Epithelial cell of proximal tubule (primary cell): ENCODE measurements at regions not wholly inside any gene's neighbourhood (a gene's known extent, or its start where the extent isn't known, plus 50 kb on each side); places are given as distances from the start of the nearest gene placed in this dataset.

Source experiments
- DNase-seq: peaks from one replicate; pipeline ENCODE4 v3.0.0-alpha.2; 2011; ENCODE audit warnings: low read depth
- H3K4me3 ChIP-seq: 2 replicates; pipeline ENCODE4 v1.5.1; 2011; ENCODE audit warnings: low read depth, mild to moderate bottlenecking, low read length
- CTCF ChIP-seq: conservative IDR thresholded peaks from 2 replicates; pipeline ENCODE4 v1.5.1; 2012; ENCODE audit warnings: low read depth, mild to moderate bottlenecking, low read length

GRCh38 chr13:70430256-70430655, 322.0 kb upstream of the KLHL1 start:
- no peak overlapping the region for H3K4me3 ChIP-seq
- DNase-seq = no peak
- no peak for TF ChIP-seq CTCF

- DNase-seq = no peak
- no peak for TF ChIP-seq CTCF
- no peak overlapping the region for H3K4me3 ChIP-seq
Measured at GRCh38 chr13:70424928-70425327, 316.7 kb upstream of the KLHL1 start.

DNA sequence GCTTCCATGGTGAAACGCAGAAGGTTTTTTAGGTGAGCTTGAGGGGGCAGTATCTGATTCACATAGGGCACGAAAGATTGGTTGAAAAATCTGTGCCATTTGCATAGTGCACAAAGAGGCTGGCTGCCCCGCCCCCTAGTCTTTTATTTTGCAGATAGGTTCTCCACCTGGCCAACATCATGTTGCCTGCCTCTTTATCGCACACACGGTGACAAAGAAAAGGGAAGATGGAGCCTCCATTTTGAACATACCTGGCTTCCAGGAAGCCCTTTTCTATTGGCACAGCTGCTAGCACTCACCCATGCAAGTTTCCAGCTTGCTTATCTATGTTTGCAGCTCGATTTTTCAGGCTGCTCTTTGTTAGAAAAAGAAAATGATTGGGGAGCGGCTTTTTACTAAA, 316.2 kb upstream of the KLHL1 start:
- DNase-seq = no peak
- no peak overlapping the region for H3K4me3 ChIP-seq
- no peak for TF ChIP-seq CTCF

- peak; percentile 16 for DNase-seq
- TF ChIP-seq CTCF = no peak
- no peak overlapping the region for H3K4me3 ChIP-seq
Measured at GRCh38 chr13:70415136-70415535, 306.9 kb upstream of the KLHL1 start.

DNA sequence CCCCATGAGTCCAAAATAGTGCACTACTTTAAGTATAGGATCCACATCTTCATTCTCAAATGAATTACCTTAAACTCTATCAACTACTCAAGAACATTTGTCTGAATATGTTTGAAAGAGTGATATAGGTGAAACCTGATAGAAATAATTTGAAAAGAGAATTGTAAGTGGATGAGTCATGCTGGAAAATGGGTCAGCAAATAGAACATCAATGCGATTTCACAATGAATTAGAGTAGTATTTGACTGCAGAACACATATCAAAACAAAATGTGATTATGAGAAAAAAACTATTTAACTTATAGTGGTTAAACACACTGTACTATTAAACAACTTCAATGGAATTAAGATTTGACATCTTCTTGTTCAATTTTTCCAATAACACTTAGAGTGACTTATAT, 300.6 kb upstream of the KLHL1 start:
- no peak overlapping the region for H3K4me3 ChIP-seq
- no peak for DNase-seq
- no peak for TF ChIP-seq CTCF

DNA sequence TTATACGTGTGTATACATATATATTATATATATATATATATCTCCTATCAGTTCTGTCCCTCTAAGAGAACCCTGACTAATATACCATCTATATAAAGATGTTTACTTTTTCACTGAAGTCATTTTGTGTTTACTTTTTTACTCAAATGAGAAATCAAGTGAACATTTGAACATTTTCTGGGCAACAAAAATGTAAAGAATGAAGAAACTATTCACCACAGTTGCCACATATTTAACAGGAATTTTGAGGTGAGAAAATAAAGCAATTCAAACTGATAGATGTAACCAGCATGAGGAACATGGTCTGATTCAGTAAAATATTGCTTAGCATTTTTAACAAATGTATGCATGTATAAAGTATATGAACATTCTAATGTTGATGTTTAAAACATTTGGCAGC, 299.2 kb upstream of the KLHL1 start:
- DNase-seq = no peak
- no peak overlapping the region for H3K4me3 ChIP-seq
- TF ChIP-seq CTCF = no peak

DNA sequence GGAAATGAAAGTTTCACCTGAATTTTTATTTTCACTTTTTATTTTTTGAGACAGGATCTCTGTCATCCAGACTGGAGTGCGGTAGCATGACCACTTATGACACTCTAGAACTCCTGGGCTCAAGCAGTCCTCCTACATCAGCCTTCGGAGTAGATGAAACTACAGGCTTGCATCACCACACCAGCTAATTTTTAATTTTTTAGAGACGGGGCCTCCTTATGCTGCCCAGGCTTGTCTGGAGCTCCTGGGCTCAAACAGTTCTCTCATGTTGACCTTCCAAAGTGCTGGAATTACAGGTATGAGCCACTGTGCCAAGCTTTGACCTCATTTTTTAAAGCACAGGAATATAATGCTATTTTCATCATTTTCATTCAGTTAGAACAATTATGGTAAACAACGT, 297.0 kb upstream of the KLHL1 start:
- no peak for DNase-seq
- no peak overlapping the region for H3K4me3 ChIP-seq
- no peak for TF ChIP-seq CTCF
